Suprapubic skin (tissue), 3 donors: ENCODE measurements at regions not wholly inside any gene's neighbourhood (a gene's known extent, or its start where the extent isn't known, plus 50 kb on each side); places are given as distances from the start of the nearest gene placed in this dataset.

Experiments used
- POLR2AphosphoS5 ChIP-seq, 3 donors: sonication (generic); formaldehyde crosslinking; IDR thresholded peaks; one replicate each; pipeline ENCODE4 v1.6.1; 2017; ENCODE audit warnings: antibody characterized with exemption in 3 of 3
- TF ChIP-seq, protein P1 (sequence below), 2 donors: fragments of 200-600 bp in 1 of 2; fragments of 450-650 bp in 1 of 2; sonication (generic) in 1 of 2; IDR thresholded peaks; one replicate each; pipeline ENCODE4 v1.5.1; 2016 to 2019; ENCODE audit warnings: antibody characterized with exemption in 2 of 2, mild to moderate bottlenecking in 1 of 2, moderate library complexity in 1 of 2

DNA sequence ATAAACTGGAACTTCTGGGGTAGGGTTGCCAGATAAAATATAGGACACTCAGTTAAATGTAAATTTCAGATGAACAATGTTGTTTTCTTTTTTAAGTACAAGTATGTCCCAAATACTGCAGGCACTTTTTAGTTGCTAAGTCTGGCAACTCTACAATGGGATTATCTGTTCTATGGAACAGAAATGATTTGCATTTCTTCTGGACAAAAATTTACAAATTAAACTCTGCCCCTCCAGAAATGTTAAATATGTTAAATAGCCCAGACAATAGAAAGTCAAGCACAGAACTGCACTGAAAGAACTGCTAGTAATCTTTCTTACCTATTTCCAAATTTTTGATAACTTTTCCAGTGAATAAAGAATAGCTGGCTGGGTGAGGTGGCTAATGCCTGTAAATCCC lies 140.1 kb upstream of the DDX53 start:
- TF ChIP-seq, protein P1, sequence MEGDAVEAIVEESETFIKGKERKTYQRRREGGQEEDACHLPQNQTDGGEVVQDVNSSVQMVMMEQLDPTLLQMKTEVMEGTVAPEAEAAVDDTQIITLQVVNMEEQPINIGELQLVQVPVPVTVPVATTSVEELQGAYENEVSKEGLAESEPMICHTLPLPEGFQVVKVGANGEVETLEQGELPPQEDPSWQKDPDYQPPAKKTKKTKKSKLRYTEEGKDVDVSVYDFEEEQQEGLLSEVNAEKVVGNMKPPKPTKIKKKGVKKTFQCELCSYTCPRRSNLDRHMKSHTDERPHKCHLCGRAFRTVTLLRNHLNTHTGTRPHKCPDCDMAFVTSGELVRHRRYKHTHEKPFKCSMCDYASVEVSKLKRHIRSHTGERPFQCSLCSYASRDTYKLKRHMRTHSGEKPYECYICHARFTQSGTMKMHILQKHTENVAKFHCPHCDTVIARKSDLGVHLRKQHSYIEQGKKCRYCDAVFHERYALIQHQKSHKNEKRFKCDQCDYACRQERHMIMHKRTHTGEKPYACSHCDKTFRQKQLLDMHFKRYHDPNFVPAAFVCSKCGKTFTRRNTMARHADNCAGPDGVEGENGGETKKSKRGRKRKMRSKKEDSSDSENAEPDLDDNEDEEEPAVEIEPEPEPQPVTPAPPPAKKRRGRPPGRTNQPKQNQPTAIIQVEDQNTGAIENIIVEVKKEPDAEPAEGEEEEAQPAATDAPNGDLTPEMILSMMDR (IDR thresholded peaks at IDR 0.05), result no peak
- no peak for TF ChIP-seq POLR2AphosphoS5 (IDR thresholded peaks at IDR 0.05)
